ENCODE measurements at regions not wholly inside any gene's neighbourhood (a gene's known extent, or its start where the extent isn't known, plus 50 kb on each side); places are given as distances from the start of the nearest gene placed in this dataset.

DNA sequence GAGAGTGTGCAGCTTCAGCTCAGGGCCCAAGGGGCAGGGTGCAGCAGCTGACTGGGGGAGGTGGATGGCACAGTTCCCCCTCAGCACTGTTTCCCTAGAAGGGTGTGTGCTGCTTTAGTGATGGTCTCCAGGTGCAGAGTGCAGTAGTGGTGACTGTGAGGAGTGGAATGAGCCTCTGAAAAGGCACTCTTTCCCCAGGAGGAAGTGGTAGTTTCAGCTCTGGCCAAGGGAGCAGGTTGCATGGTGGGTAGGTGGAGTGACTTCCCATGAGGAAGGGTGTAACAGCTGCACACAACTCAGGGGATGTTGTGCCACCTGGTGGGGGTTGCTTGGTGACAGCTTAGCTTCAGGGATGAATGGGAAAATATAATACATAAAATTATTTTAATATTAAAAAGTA, 251.5 kb upstream of the NXPH2 start:
- no peak for DNase-seq (ENCODE audit: low read depth)

GRCh38 chr2:139020287-139020686, 240.1 kb upstream of the NXPH2 start:
- no peak for DNase-seq (ENCODE audit: low read depth)

- DNase-seq (ENCODE audit: low read depth), result no peak
Measured at GRCh38 chr2:139018252-139018651, 238.1 kb upstream of the NXPH2 start.

DNA sequence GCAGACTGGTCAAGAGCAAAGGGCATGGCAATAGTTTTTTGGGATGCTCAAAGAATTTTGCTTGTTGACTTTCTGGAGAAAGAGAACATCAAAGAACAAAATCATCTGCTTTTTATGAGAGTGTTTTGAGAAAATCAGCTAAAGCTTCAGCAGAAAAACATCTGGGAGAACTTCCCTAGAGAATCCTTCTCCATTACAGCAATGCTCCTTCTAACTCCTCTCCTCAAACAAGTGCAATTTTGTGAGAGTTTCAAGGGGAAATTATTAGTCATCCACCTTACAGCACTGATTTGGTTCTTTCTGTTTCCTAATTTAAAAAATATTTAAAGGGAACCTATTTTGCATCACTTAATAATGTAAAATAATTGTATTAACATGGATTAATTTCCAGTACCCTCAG, 226.9 kb upstream of the NXPH2 start:
- DNase-seq (ENCODE audit: low read depth), result no peak

GRCh38 chr2:139000131-139000785, 220.1 kb upstream of the NXPH2 start:
- no peak for DNase-seq (ENCODE audit: low read depth)

- DNase-seq (ENCODE audit: low read depth), result peak; percentile 78
Measured at GRCh38 chr2:138997856-138998517, 217.8 kb upstream of the NXPH2 start.

GRCh38 chr2:138997346-138997745, 217.2 kb upstream of the NXPH2 start:
- no peak for DNase-seq (ENCODE audit: low read depth)

DNA sequence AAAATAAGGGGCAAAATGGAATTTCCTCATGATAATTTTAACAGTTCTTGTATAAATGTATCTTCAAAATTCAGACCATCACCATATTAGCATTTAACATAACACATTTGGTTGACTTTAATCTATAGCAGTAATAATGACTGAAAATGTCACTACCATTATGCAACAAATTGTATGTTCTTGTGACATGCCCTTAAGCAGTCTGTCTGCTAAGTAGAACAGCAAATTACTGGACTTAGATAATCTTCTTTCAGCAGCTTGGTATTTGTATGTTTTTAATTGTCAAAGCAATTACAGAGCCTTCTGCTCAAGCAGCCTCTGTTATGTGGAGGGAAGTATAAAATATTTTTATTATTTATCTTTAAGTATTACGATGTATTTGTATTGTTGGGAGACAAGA, 214.3 kb upstream of the NXPH2 start:
- no peak for DNase-seq (ENCODE audit: low read depth)

DNA sequence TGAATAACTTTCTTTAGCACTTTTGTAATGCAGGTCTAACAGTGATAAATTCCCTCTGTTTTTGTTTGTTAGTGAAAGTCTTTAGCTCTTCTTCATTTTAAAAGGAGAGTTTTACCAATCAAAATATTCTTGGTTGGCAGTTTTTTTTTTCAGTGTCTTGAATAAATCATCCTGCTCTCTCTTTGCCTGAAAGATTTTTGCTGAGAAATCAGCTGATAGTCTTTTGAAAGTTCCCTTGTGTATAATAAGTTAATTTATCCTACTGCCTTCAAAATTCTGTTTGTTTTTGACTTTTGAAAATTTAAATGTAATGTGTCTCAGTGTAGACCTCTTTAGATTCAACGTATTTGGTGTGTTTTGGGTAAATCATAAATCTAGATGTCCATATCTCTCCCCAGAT, 205.7 kb upstream of the NXPH2 start:
- no peak for DNase-seq (ENCODE audit: low read depth)

DNA sequence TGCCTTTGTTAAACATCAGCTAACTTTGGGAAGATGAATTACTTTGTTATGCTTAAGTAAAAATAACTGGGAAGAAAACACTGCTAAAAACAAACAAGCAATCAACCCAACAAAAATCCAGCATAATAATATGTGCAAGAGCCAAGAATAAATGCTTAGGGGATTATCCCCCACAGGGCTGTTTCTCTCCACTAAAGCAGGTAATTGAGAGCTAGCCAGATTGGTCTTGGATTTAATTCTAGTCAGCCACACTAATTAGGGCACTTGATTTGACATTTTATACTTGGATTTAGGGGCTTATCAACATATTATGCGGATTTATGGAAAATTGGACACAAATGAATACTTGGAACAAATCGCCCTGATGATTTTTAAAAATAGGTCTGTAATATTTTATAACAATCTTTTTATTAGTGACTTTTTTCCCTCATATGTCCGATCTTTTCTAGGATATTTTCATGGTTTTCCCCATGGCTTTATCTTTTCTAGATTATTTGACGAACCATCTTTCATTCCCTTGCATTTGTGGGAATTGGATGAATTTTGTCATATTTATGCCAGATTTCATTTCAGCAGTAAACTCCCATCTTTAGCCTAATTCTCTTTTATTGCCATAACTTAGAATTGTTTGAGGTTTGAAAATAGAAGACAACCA, 199.1 kb upstream of the NXPH2 start:
- DNase-seq (ENCODE audit: low read depth), result no peak

GRCh38 chr2:138974651-138975050, 194.5 kb upstream of the NXPH2 start:
- DNase-seq (ENCODE audit: low read depth), result peak; percentile 22

- no peak for DNase-seq (ENCODE audit: low read depth)
Measured at GRCh38 chr2:138964418-138964817, 184.2 kb upstream of the NXPH2 start.

DNA sequence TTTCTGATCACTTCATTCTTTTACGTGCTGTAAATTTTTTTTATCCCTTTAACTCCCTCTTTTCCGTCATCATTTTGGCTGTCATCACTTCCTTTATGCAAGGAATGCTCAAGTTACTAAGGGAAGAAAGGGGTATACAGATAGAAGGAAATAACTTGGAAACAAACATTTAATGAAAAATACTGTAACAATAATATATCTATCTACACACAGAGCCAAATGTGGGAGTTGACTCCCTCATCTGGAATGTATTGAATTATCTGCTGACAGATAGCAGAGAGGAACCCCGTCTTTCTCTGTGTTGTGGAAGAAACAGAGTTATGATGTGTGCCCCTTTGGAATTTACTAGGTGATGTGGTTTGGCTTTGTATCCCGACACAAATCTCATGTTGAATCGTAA, 182.5 kb upstream of the NXPH2 start:
- DNase-seq (ENCODE audit: low read depth), result no peak

GRCh38 chr2:138960191-138960590, 180.0 kb upstream of the NXPH2 start:
- no peak for DNase-seq (ENCODE audit: low read depth)

DNA sequence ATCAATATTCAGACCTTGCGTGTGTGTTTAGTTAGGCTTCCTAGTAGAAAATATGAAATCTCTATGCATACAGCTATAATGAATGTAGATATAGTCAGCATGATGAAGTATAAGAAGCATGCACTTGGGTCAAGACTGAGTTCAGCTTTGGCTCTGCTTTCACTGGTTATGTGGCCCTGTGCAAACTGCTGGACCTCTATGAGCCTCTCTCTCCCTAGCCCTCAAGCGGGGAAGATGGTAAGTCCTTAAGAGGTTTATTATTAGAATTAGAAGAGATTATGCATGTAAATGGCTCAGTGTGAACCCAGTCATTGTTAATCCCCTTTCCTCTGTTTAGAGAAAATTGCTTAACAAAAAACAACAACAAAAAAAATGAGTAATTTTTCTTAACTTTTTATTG, 178.8 kb upstream of the NXPH2 start:
- no peak for DNase-seq (ENCODE audit: low read depth)

- DNase-seq (ENCODE audit: low read depth), result no peak
Measured at GRCh38 chr2:138956116-138956515, 175.9 kb upstream of the NXPH2 start.

DNA sequence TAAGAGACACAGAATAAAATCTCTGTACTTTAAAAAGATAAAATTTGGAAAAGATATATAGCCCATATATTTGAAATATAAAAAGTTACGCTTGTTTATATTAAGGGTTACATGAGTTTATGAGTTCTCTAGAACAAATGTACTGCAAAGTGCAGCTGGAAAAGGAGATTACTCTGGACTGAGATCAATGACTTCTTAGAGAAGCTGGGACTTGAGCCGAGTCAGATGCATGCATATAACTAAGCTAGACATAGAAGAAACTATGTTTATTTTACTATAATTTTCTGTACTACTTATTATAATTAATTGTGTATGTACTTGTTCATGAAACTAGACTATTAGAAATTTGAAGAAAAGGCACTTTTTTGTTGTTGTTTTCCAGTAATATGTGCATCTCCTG, 170.3 kb upstream of the NXPH2 start:
- no peak for DNase-seq (ENCODE audit: low read depth)

GRCh38 chr2:138949517-138949916, 169.3 kb upstream of the NXPH2 start:
- no peak for DNase-seq (ENCODE audit: low read depth)

GRCh38 chr2:138948070-138948539, 167.9 kb upstream of the NXPH2 start:
- peak; percentile 98 for DNase-seq (ENCODE audit: low read depth)

DNA sequence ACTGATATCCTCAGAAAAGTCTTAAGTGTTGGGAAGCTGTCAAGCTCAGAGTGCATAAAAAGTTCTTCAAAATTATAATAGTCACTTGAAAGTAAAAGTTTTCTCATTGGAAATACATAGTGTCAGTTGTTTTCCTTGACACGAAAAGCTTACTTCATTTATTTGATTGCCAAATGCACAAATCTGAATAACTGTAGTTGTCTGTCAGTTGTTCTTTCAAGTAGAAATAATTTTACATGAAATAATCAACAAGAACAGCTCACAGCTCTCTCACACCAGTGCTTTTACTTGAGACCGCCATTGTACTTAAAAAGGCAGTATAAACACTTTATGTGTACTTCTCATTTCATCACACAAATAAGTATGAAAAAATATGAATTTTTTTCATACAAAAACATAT, 163.3 kb upstream of the NXPH2 start:
- DNase-seq (ENCODE audit: low read depth), result no peak

DNA sequence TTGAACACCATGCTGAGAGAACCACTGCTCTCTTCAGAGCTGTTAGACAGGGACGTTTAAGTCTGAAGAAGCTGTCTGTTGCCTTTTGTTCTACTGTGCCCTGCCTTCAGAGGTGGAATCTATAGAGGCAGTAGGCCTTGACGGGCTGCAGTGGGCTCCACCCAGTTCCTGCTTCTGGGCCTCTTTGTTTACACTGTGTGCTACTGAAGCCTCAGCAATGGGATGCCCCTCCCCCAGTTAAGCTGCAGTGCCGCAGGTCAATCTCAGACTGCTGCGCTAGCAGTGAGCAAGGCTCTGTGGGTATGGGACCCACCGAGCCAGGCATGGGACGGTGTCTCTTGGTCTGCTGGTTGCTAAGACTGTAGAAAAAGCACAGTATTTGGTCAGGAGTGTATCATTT, 162.3 kb upstream of the NXPH2 start:
- DNase-seq (ENCODE audit: low read depth), result no peak

- no peak for DNase-seq (ENCODE audit: low read depth)
Measured at GRCh38 chr2:138931284-138932256, 151.4 kb upstream of the NXPH2 start.
